SH-SY5Y (cell line): ENCODE measurements at regions not wholly inside any gene's neighbourhood (a gene's known extent, or its start where the extent isn't known, plus 50 kb on each side); places are given as distances from the start of the nearest gene placed in this dataset.

ENCODE experiments used
- GATA2 ChIP-seq: IDR thresholded peaks from 2 replicates; pipeline ENCODE4 v1.6.1; 2011; ENCODE audit warnings: mild to moderate bottlenecking, low read depth, low read length
- GATA3 ChIP-seq: IDR thresholded peaks from 2 replicates; pipeline ENCODE4 v1.6.1; 2011; ENCODE audit warnings: low read depth, mild to moderate bottlenecking, low read length, moderate library complexity

GRCh38 chr3:8173892-8174291 lies 327.7 kb upstream of the LMCD1 start:
- no peak for TF ChIP-seq GATA2
- TF ChIP-seq GATA3: no peak
